GM12878 (cell line): ENCODE measurements at regions not wholly inside any gene's neighbourhood (a gene's known extent, or its start where the extent isn't known, plus 50 kb on each side); places are given as distances from the start of the nearest gene placed in this dataset.

ENCODE experiments used
- ATAC-seq: fragments of 200-7000 bp; cut with Tn5 transposase; 3 replicates; pipeline ENCODE4 v1.9.1; 2020; ENCODE audit warnings: mild to moderate bottlenecking, moderate library complexity
- BruUV-seq: library from RNA; stranded (reverse); fragments of 400-500 nt; replicated peaks from 2 replicates; lab custom pipeline; 2021; lab: Mats Ljungman, UMichigan
- CTCF ChIA-PET: fragments of 300-600 bp; sonication (Branson Sonifier 250); formaldehyde crosslinking; extraction: SDS; loops from one replicate; lab custom pipeline; 2021; ENCODE audit warnings: inconsistent platforms; lab: Yijun Ruan, JAX
- POLR2A ChIA-PET: fragments of 350-600 bp; formaldehyde crosslinking; extraction: SDS; loops from one replicate; lab custom pipeline; 2021; ENCODE audit warnings: inconsistent platforms; lab: Charles Lee
- RAD21 ChIA-PET: fragments of 300-600 bp; sonication (Branson Sonifier 250); formaldehyde crosslinking; loops from one replicate; lab custom pipeline; 2023; ENCODE audit warnings: antibody characterized with exemption; ENCODE audit not compliant: unreplicated experiment; lab: Charles Lee
- SMC1A ChIA-PET: fragments of 300-600 bp; sonication (Branson Sonifier 250); formaldehyde crosslinking; loops from one replicate; lab custom pipeline; 2023; ENCODE audit not compliant: unreplicated experiment, uncharacterized antibody; lab: Charles Lee
- DNase-seq: peaks from one replicate; pipeline ENCODE4 v3.0.0-alpha.2; 2011; ENCODE audit warnings: low read depth, low spot score
- FAIRE-seq: peaks from 3 replicates; lab custom pipeline; 2011; peaks lifted over from hg19 to GRCh38; lab: Jason Lieb, UNC
- H2AFZ ChIP-seq: 2 replicates; pipeline ENCODE4 v1.6.0; 2011; ENCODE audit warnings: low read depth, low read length, control low read depth; ENCODE audit not compliant: control insufficient read depth
- H3K27ac ChIP-seq: 2 replicates; pipeline ENCODE4 v1.5.1; 2011; ENCODE audit warnings: control low read depth; ENCODE audit not compliant: control insufficient read depth, insufficient read depth
- H3K27me3 ChIP-seq, 2 experiments: replicated peaks in 1 of 2; 2 replicates each; pipeline versions ENCODE4 v1.6.0 to v1.6.1; 2011; ENCODE audit warnings: low read length in 1 of 2; ENCODE audit not compliant: control insufficient read depth in 2 of 2, insufficient read depth in 2 of 2
- H3K36me3 ChIP-seq, 2 experiments: 2 replicates each; pipeline ENCODE4 v1.5.1; 2011; ENCODE audit warnings: low read length in 1 of 2; ENCODE audit not compliant: control insufficient read depth in 2 of 2, insufficient read depth in 2 of 2
- H3K4me1 ChIP-seq: 2 replicates; pipeline ENCODE4 v1.6.1; 2011; ENCODE audit warnings: mild to moderate bottlenecking, low read length, moderate library complexity, mixed read lengths; ENCODE audit not compliant: control insufficient read depth, insufficient read depth
- H3K4me2 ChIP-seq: 2 replicates; pipeline ENCODE4 v1.6.0; 2011; ENCODE audit warnings: control low read depth; ENCODE audit not compliant: control insufficient read depth, insufficient read depth
- H3K4me3 ChIP-seq: fragments of 200-600 bp; sonication (generic); 2 replicates; pipeline ENCODE4 v1.5.1; 2016
- H3K79me2 ChIP-seq: 2 replicates; pipeline ENCODE4 v1.6.0; 2011; ENCODE audit warnings: low read length; ENCODE audit not compliant: control insufficient read depth, insufficient read depth
- H3K9ac ChIP-seq: 2 replicates; pipeline ENCODE4 v1.8.0; 2011; ENCODE audit warnings: low read length, control low read depth, mixed read lengths; ENCODE audit not compliant: control insufficient read depth, insufficient read depth
- H3K9me3 ChIP-seq: replicated peaks from 3 replicates; pipeline ENCODE4 v1.5.1; 2011; ENCODE audit warnings: mild to moderate bottlenecking, low read length; ENCODE audit not compliant: control insufficient read depth, insufficient read depth
- H4K20me1 ChIP-seq: 2 replicates; pipeline ENCODE4 v1.6.0; 2011; ENCODE audit not compliant: control insufficient read depth, insufficient read depth
- ATF7 ChIP-seq: fragments of 450-650 bp; IDR thresholded peaks from 2 replicates; pipeline ENCODE4 v1.6.1; 2016; ENCODE audit warnings: low read depth, mild to moderate bottlenecking
- BMI1 ChIP-seq: fragments of 450-650 bp; IDR thresholded peaks from 2 replicates; pipeline ENCODE4 v1.6.1; 2016; ENCODE audit warnings: mild to moderate bottlenecking, moderate library complexity, borderline replicate concordance
- CUX1 ChIP-seq: IDR thresholded peaks from 2 replicates; pipeline ENCODE4 v1.6.1; 2012; ENCODE audit warnings: improper control_type of control experiment, low read depth, low read length; ENCODE audit not compliant: insufficient replicate concordance
- ESRRA ChIP-seq: IDR thresholded peaks from 2 replicates; pipeline ENCODE4 v1.6.1; 2012; ENCODE audit warnings: mild to moderate bottlenecking, low read length, improper control_type of control experiment
- GABPA ChIP-seq: IDR thresholded peaks from 2 replicates; pipeline ENCODE4 v1.6.1; 2014; ENCODE audit warnings: antibody characterized with exemption, low read depth, mild to moderate bottlenecking, inconsistent platforms
- IKZF1 ChIP-seq: fragments of 450-650 bp; conservative IDR thresholded peaks from 2 replicates; pipeline ENCODE4 v1.6.1; 2017; ENCODE audit warnings: antibody characterized with exemption, mild to moderate bottlenecking
- JUNB ChIP-seq: IDR thresholded peaks from 2 replicates; pipeline ENCODE4 v1.6.1; 2016; ENCODE audit warnings: antibody characterized with exemption, mild to moderate bottlenecking
- JUND ChIP-seq: IDR thresholded peaks from 2 replicates; pipeline ENCODE4 v1.6.1; 2012; ENCODE audit warnings: low read depth, mild to moderate bottlenecking, low read length, improper control_type of control experiment, moderate library complexity
- KLF5 ChIP-seq: fragments of 450-650 bp; IDR thresholded peaks from 2 replicates; pipeline ENCODE4 v1.6.1; 2014; ENCODE audit warnings: mild to moderate bottlenecking; ENCODE audit not compliant: partially characterized antibody
- MEF2B ChIP-seq: fragments of 450-650 bp; IDR thresholded peaks from 2 replicates; pipeline ENCODE4 v1.6.1; 2018; ENCODE audit warnings: mild to moderate bottlenecking, moderate library complexity; ENCODE audit not compliant: partially characterized antibody, poor library complexity, severe bottlenecking
- MTA3 ChIP-seq: IDR thresholded peaks from 2 replicates; pipeline ENCODE4 v1.6.1; 2012; ENCODE audit warnings: low read length, inconsistent platforms, borderline replicate concordance
- NBN ChIP-seq: fragments of 450-650 bp; IDR thresholded peaks from 2 replicates; pipeline ENCODE4 v1.6.1; 2016
- REST ChIP-seq: IDR thresholded peaks from 2 replicates; pipeline ENCODE4 v1.6.1; 2012; ENCODE audit warnings: mild to moderate bottlenecking, low read depth, low read length
- YY1 ChIP-seq: IDR thresholded peaks from 2 replicates; pipeline ENCODE4 v1.6.1; 2011; ENCODE audit warnings: low read depth, mild to moderate bottlenecking, low read length
- WGBS: methylation state at CpG from one replicate; pipeline ENCODE4 v1.1.6; 2016; ENCODE audit warnings: low lambda C conversion rate; ENCODE audit not compliant: insufficient replicate concordance, insufficient coverage; ENCODE audit errors: missing lambda C conversion rate; 5-methylcytosine and 5-hydroxymethylcytosine counted together
- in situ Hi-C: fragments of 300-500 bp; cut with MboI; formaldehyde crosslinking; loops from 9 replicates; pipeline ENCODE4 v1.14.3; 2018; ENCODE audit warnings: mixed read lengths
- intact Hi-C: fragments of 100-400 bp; cut with micrococcal nuclease; formaldehyde crosslinking; loops from one replicate; pipeline ENCODE4 v1.14.2; 2022; ENCODE audit not compliant: unreplicated experiment

- TF ChIP-seq CUX1: no peak
- TF ChIP-seq IKZF1: no peak
- TF ChIP-seq YY1: no peak
- TF ChIP-seq NBN: no peak
These were observed 175.3 kb upstream of the TMEM229A start (continued) for GRCh38 chr7:124208173-124208572.

DNA sequence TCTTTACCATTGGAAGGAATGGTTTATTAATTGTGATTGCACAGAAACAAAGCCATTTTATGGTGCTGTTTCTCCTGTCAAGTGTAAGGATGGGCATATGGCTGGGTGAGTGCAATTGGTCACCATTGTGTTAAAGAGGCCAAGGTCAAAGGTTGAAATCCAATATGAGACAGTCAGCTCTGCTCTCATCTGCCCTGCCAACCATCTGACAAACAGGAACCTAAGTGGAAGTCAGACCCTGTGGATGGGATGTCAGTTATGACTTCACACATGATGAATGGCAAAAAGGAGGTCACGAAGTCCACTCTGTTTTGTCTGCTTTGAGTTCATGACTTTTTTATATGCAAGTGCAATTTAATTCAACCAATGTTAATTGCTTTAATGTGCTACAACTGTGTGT is 172.7 kb upstream of the TMEM229A start:
- Histone ChIP-seq H3K9ac (no peak overlapping the region), H3K4me3 (no peak overlapping the region), H3K4me2 (no peak overlapping the region), H3K36me3 (no peaks in the 10 kb centered on the region), H3K79me2 (no peaks in the 10 kb centered on the region), H3K9me3 (no peaks in the 10 kb centered on the region), H3K27me3 (no peaks in the 10 kb centered on the region), H3K27ac (no peak overlapping the region), H4K20me1 (no peaks in the 10 kb centered on the region), H3K4me1 (no peaks in the 10 kb centered on the region), H2AFZ (no peak overlapping the region)
- RAD21 ChIA-PET: interaction anchor here (0.6 kb wide), 1 partner anchor 593 kb away, joined by 5 read pairs; no protein-coding TSS in a partner anchor
- no peak for TF ChIP-seq ESRRA
- TF ChIP-seq JUND: no peak
- no peak for TF ChIP-seq BMI1
- no peak for TF ChIP-seq MEF2B
- TF ChIP-seq MTA3: no peak
- no peak for TF ChIP-seq GABPA
- TF ChIP-seq REST: no peak
- TF ChIP-seq JUNB: no peak
- TF ChIP-seq ATF7: no peak
- no peak for TF ChIP-seq KLF5
- BruUV-seq: no TSS peak
- WGBS: 0% methylated on average over 1 of the region's 1 CpG
- intact Hi-C loops (no loop called here), in situ Hi-C loops (no loop called here)
- POLR2A ChIA-PET: no interaction called here
- no peak for FAIRE-seq
- no peak for DNase-seq
- no peak for ATAC-seq
- SMC1A ChIA-PET: no interaction called here
- CTCF ChIA-PET: no interaction called here
